ENCODE measurements at regions not wholly inside any gene's neighbourhood (a gene's known extent, or its start where the extent isn't known, plus 50 kb on each side); places are given as distances from the start of the nearest gene placed in this dataset.
A peak's percentile ranks its signal among the peaks of the same experiment; 100 is the strongest.

GRCh38 chr5:143953851-143954250 lies 141.9 kb downstream of the HMHB1 start:
- TF ChIP-seq CTCF (IDR thresholded peaks at IDR 0.05; ENCODE audit: poor library complexity, severe bottlenecking): no peak

GRCh38 chr5:143955141-143955540 lies 143.2 kb downstream of the HMHB1 start:
- ATAC-seq (ENCODE audit: low read depth) (no peak), DNase-seq (ENCODE audit: low spot score) (no peak)
- H3K4me3 ChIP-seq (ENCODE audit: severe bottlenecking): no peak overlapping the region
- no peaks in the 10 kb centered on the region for H3K27me3 ChIP-seq (ENCODE audit: insufficient read depth, poor library complexity, severe bottlenecking)
- no peak for TF ChIP-seq CTCF (IDR thresholded peaks at IDR 0.05; ENCODE audit: poor library complexity, severe bottlenecking)
- H3K36me3 ChIP-seq (ENCODE audit: low read depth): no peaks in the 10 kb centered on the region
- no peaks in the 10 kb centered on the region for H3K9me3 ChIP-seq (ENCODE audit: severe bottlenecking)
- no peaks in the 10 kb centered on the region for H3K4me1 ChIP-seq (ENCODE audit: insufficient read depth, poor library complexity, severe bottlenecking)
- no peak overlapping the region for H3K27ac ChIP-seq (ENCODE audit: poor library complexity, severe bottlenecking)

More at GRCh38 chr5:143953851-143954250, 141.9 kb downstream of the HMHB1 start:
- Histone ChIP-seq H3K4me1 (ENCODE audit: insufficient read depth, poor library complexity, severe bottlenecking) (no peaks in the 10 kb centered on the region), H3K4me3 (ENCODE audit: severe bottlenecking) (no peak overlapping the region), H3K9me3 (ENCODE audit: severe bottlenecking) (no peaks in the 10 kb centered on the region), H3K27ac (ENCODE audit: poor library complexity, severe bottlenecking) (no peak overlapping the region), H3K36me3 (ENCODE audit: low read depth) (no peaks in the 10 kb centered on the region), H3K27me3 (ENCODE audit: insufficient read depth, poor library complexity, severe bottlenecking) (no peaks in the 10 kb centered on the region)
- ATAC-seq (ENCODE audit: low read depth) (no peak), DNase-seq (ENCODE audit: low spot score) (no peak)

DNA sequence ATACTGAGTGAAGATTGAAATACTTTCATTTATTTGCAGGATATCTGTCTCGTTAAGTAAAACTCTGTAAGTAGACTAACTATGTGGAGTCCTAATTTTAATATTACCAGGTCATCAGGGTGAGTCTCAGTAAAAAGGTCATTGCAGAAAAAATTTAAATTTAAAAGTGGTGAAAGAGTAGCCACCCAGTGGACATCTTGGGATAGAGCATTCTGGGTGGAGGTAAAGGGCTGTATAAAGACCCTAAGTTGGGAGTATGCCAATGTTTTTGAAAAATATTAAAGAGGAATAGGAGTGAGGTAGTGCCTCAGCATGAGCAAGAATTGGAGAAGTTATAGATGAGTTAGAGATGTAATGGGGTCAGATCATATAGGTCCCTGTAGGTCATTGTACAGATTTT lies 145.5 kb downstream of the HMHB1 start:
- Histone ChIP-seq H3K4me3 (ENCODE audit: severe bottlenecking) (no peak overlapping the region), H3K27ac (ENCODE audit: poor library complexity, severe bottlenecking) (no peak overlapping the region), H3K36me3 (ENCODE audit: low read depth) (no peaks in the 10 kb centered on the region), H3K4me1 (ENCODE audit: insufficient read depth, poor library complexity, severe bottlenecking) (no peaks in the 10 kb centered on the region), H3K27me3 (ENCODE audit: insufficient read depth, poor library complexity, severe bottlenecking) (no peaks in the 10 kb centered on the region), H3K9me3 (ENCODE audit: severe bottlenecking) (no peaks in the 10 kb centered on the region)
- ATAC-seq (ENCODE audit: low read depth) (no peak), DNase-seq (ENCODE audit: low spot score) (no peak)
- peak; percentile 60 for TF ChIP-seq CTCF (IDR thresholded peaks at IDR 0.05; ENCODE audit: poor library complexity, severe bottlenecking)

GRCh38 chr5:143962201-143962600 lies 150.2 kb downstream of the HMHB1 start:
- Histone ChIP-seq H3K4me1 (ENCODE audit: insufficient read depth, poor library complexity, severe bottlenecking) (no peaks in the 10 kb centered on the region), H3K27me3 (ENCODE audit: insufficient read depth, poor library complexity, severe bottlenecking) (no peaks in the 10 kb centered on the region)
- no peak for DNase-seq (ENCODE audit: low spot score)

More at GRCh38 chr5:143962201-143962600, 150.2 kb downstream of the HMHB1 start:
- ATAC-seq (ENCODE audit: low read depth): no peak
- Histone ChIP-seq H3K4me3 (ENCODE audit: severe bottlenecking) (no peak overlapping the region), H3K36me3 (ENCODE audit: low read depth) (no peaks in the 10 kb centered on the region), H3K27ac (ENCODE audit: poor library complexity, severe bottlenecking) (no peak overlapping the region), H3K9me3 (ENCODE audit: severe bottlenecking) (no peaks in the 10 kb centered on the region)
- no peak for TF ChIP-seq CTCF (IDR thresholded peaks at IDR 0.05; ENCODE audit: poor library complexity, severe bottlenecking)
